ENCODE measurements at regions not wholly inside any gene's neighbourhood (a gene's known extent, or its start where the extent isn't known, plus 50 kb on each side); places are given as distances from the start of the nearest gene placed in this dataset.

DNA sequence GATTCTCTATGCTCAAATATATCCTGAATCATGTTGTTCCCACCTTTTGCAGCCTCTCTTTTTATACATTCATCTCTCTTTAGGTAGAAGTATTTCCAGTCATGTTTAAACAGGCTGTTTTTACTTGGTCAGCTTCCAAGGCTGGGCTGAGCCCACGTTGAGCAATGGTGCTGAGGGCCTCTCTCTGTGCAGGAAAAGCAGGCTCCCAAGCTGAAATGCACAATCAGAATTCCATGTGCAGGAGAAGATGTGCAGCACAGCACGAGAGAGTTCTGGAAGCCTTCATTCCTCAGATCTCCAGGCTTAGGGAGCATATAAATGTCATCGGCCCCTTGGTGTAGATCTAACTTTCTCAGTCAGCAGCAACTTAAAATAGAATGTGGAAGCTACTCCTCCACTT, 588.5 kb downstream of the TNS3 start (continued):
- TF ChIP-seq NRF1 (conservative IDR thresholded peaks at IDR 0.05; ENCODE audit: low read depth, low read length) (no peak), NR2F1 (conservative IDR thresholded peaks at IDR 0.05) (no peak), NFYB (IDR thresholded peaks at IDR 0.05; ENCODE audit: insufficient read depth, low read depth, low read length) (no peak), NR2C2 (IDR thresholded peaks at IDR 0.05; ENCODE audit: borderline replicate concordance, control insufficient read depth, insufficient read length, low read depth) (no peak), EGR1 (IDR thresholded peaks at IDR 0.05; ENCODE audit: borderline replicate concordance in 1 of 2, low read depth in 2 of 2, low read length in 2 of 2) (no peak), SPI1 (IDR thresholded peaks at IDR 0.05; ENCODE audit: borderline replicate concordance, insufficient read depth, low read depth, low read length) (no peak), ATF2 (IDR thresholded peaks at IDR 0.05; ENCODE audit: low read length) (no peak), POLR2AphosphoS5 (IDR thresholded peaks at IDR 0.05; ENCODE audit: low read length) (no peak)

GRCh38 chr7:46990761-46991160, 591.1 kb downstream of the TNS3 start:
- intact Hi-C loops (cut with micrococcal nuclease; ENCODE audit: unreplicated experiment): no loop called here
- BruUV-seq (replicated peaks): no TSS peak
- no peaks in the 10 kb centered on the region for H3K79me2 ChIP-seq (ENCODE audit: control insufficient read depth, insufficient read depth, low read length)
- H3K36me3 ChIP-seq (ENCODE audit: control insufficient read depth in 2 of 2, insufficient read depth in 2 of 2, low read length in 1 of 2): no peaks in the 10 kb centered on the region
- no peak overlapping the region for H3K4me3 ChIP-seq
- ChIA-PET RAD21 (ENCODE audit: unreplicated experiment) (no interaction called here), CTCF (interaction anchor here (0.6 kb wide), 1 partner anchor 107 kb away, joined by 3 read pairs; no protein-coding TSS in a partner anchor), POLR2A (no interaction called here), SMC1A (ENCODE audit: uncharacterized antibody, unreplicated experiment) (no interaction called here)
- H2AFZ ChIP-seq (ENCODE audit: control insufficient read depth, low read depth, low read length): no peak overlapping the region
- H3K4me2 ChIP-seq (ENCODE audit: control insufficient read depth, insufficient read depth): no peak overlapping the region
- no peaks in the 10 kb centered on the region for H3K4me1 ChIP-seq (ENCODE audit: control insufficient read depth, insufficient read depth, low read length)
- H4K20me1 ChIP-seq (ENCODE audit: control insufficient read depth, insufficient read depth): no peaks in the 10 kb centered on the region
- H3K9me3 ChIP-seq (replicated peaks; ENCODE audit: control insufficient read depth, insufficient read depth, low read length): no peaks in the 10 kb centered on the region
- no peak overlapping the region for H3K9ac ChIP-seq (ENCODE audit: control insufficient read depth, insufficient read depth, low read length)
- no peaks in the 10 kb centered on the region for H3K27me3 ChIP-seq (replicated peaks in 1 of 2; ENCODE audit: control insufficient read depth in 2 of 2, insufficient read depth in 2 of 2, low read length in 1 of 2)
- in situ Hi-C loops (cut with MboI): no loop called here
- DNase-seq (ENCODE audit: low read depth, low spot score) (no peak), FAIRE-seq (no peak), ATAC-seq (no peak)
- H3K27ac ChIP-seq (ENCODE audit: control insufficient read depth, insufficient read depth): no peak overlapping the region
- TF ChIP-seq SMAD1 (IDR thresholded peaks at IDR 0.05; ENCODE audit: low read depth, partially characterized antibody) (no peak), HSF1 (IDR thresholded peaks at IDR 0.05; ENCODE audit: low read depth, low read length) (no peak), PAX5 (IDR thresholded peaks at IDR 0.05; ENCODE audit: borderline replicate concordance, low read depth, low read length) (no peak), RAD21 (IDR thresholded peaks at IDR 0.05; ENCODE audit: insufficient read depth, low read depth, low read length) (no peak), NKRF (conservative IDR thresholded peaks at IDR 0.05) (no peak), RB1 (IDR thresholded peaks at IDR 0.05; ENCODE audit: borderline replicate concordance) (no peak), PKNOX1 (IDR thresholded peaks at IDR 0.05) (no peak), SREBF2 (IDR thresholded peaks at IDR 0.05; ENCODE audit: low read length) (no peak), USF1 (IDR thresholded peaks at IDR 0.05; ENCODE audit: borderline replicate concordance, extremely low read length, insufficient read depth, low read depth, low read length) (no peak), CHD2 (IDR thresholded peaks at IDR 0.05; ENCODE audit: borderline replicate concordance, low read depth, low read length) (no peak)
